Liver (tissue), 8 donors: ENCODE measurements at regions not wholly inside any gene's neighbourhood (a gene's known extent, or its start where the extent isn't known, plus 50 kb on each side); places are given as distances from the start of the nearest gene placed in this dataset.
"Not testable (repeated sequence)": the region's sequence is repeated elsewhere in the genome, so short reads cannot be mapped to it uniquely, and the experiment has no call there.

Source experiments
- DNase-seq: peaks from one replicate; pipeline ENCODE4 v3.0.0-alpha.2; 2017; ENCODE audit warnings: low spot score
- H3K27ac ChIP-seq, 2 donors: one replicate each; pipeline ENCODE4 v1.7.0; 2013; ENCODE audit warnings: inconsistent platforms in 2 of 2, low read length in 2 of 2, control low read depth in 1 of 2, low read depth in 1 of 2, mild to moderate bottlenecking in 1 of 2
- H3K27me3 ChIP-seq, 4 donors: one replicate each; pipeline versions ENCODE4 v1.6.1 to v1.7.0; 2013; ENCODE audit warnings: low read length in 3 of 4, inconsistent platforms in 1 of 4, mild to moderate bottlenecking in 1 of 4, moderate library complexity in 1 of 4; ENCODE audit not compliant: control insufficient read depth in 4 of 4, insufficient read depth in 4 of 4
- H3K36me3 ChIP-seq, 4 donors: one replicate each; pipeline versions ENCODE4 v1.6.1 to v1.7.0; 2013; ENCODE audit warnings: low read length in 3 of 4, mild to moderate bottlenecking in 3 of 4, low read depth in 1 of 4, moderate library complexity in 1 of 4; ENCODE audit not compliant: control insufficient read depth in 4 of 4, insufficient read depth in 3 of 4
- H3K4me1 ChIP-seq, 4 donors: one replicate each; pipeline versions ENCODE4 v1.6.1 to v1.7.0; 2013; ENCODE audit warnings: low read length in 3 of 4, mild to moderate bottlenecking in 3 of 4, moderate library complexity in 1 of 4; ENCODE audit not compliant: control insufficient read depth in 4 of 4, insufficient read depth in 4 of 4
- H3K4me3 ChIP-seq, 3 donors: one replicate each; pipeline versions ENCODE4 v1.6.1 to v1.7.0; 2013; ENCODE audit warnings: low read length in 3 of 3, control low read depth in 1 of 3, low read depth in 1 of 3, mild to moderate bottlenecking in 1 of 3
- H3K9ac ChIP-seq, 2 donors: one replicate each; pipeline ENCODE4 v1.7.0; 2013; ENCODE audit warnings: low read length in 2 of 2, mild to moderate bottlenecking in 2 of 2, moderate library complexity in 2 of 2, control low read depth in 1 of 2, low read depth in 1 of 2
- H3K9me3 ChIP-seq, 4 donors: one replicate each; pipeline versions ENCODE4 v1.6.1 to v1.7.0; 2013; ENCODE audit warnings: low read length in 3 of 4; ENCODE audit not compliant: control insufficient read depth in 4 of 4
- HNF4A ChIP-seq, 2 donors: conservative IDR thresholded peaks; 2 replicates each; pipeline ENCODE4 v1.6.1; 2016; ENCODE audit warnings: antibody characterized with exemption in 2 of 2, mild to moderate bottlenecking in 2 of 2
- HNF4G ChIP-seq: IDR thresholded peaks from 2 replicates; pipeline ENCODE4 v1.6.1; 2016; ENCODE audit warnings: antibody characterized with exemption
- JUND ChIP-seq, 2 donors: IDR thresholded peaks; 2 replicates each; pipeline ENCODE4 v1.6.1; 2016; ENCODE audit warnings: antibody characterized with exemption in 2 of 2
- RAD21 ChIP-seq, 2 donors: IDR thresholded peaks; 2 replicates each; pipeline ENCODE4 v1.6.1; 2016; ENCODE audit warnings: antibody characterized with exemption in 2 of 2, mild to moderate bottlenecking in 2 of 2
- RXRA ChIP-seq, 2 donors: IDR thresholded peaks; 2 replicates each; pipeline ENCODE4 v1.6.1; 2017 to 2018; ENCODE audit warnings: antibody characterized with exemption in 2 of 2, mild to moderate bottlenecking in 1 of 2
- SP1 ChIP-seq: IDR thresholded peaks from 2 replicates; pipeline ENCODE4 v1.6.1; 2018; ENCODE audit warnings: antibody characterized with exemption, mild to moderate bottlenecking
- TAF1 ChIP-seq: conservative IDR thresholded peaks from 2 replicates; pipeline ENCODE4 v1.6.1; 2016; ENCODE audit warnings: antibody characterized with exemption, mild to moderate bottlenecking
- YY1 ChIP-seq: IDR thresholded peaks from 2 replicates; pipeline ENCODE4 v1.6.1; 2016; ENCODE audit warnings: antibody characterized with exemption, mild to moderate bottlenecking
- WGBS: extraction: QIAGEN DNeasy Blood & Tissue Kit; methylation state at CpG from one replicate; pipeline ENCODE4 v1.1.7; 2013; 5-methylcytosine and 5-hydroxymethylcytosine counted together
- TF ChIP-seq, protein P1 (sequence below): fragments of 150-350 bp; IDR thresholded peaks from 2 replicates; pipeline ENCODE4 v1.5.1; 2017; ENCODE audit warnings: improper control_type of control experiment, low read depth, low read length; ENCODE audit not compliant: missing input control
- TF ChIP-seq, protein P2 (sequence below): IDR thresholded peaks from 2 replicates; pipeline ENCODE4 v1.6.1; 2016; ENCODE audit warnings: antibody characterized with exemption, mild to moderate bottlenecking
- TF ChIP-seq, protein P3 (sequence below): IDR thresholded peaks from 2 replicates; pipeline ENCODE4 v1.6.1; 2016; ENCODE audit warnings: antibody characterized with exemption
- TF ChIP-seq, protein P4 (sequence below): IDR thresholded peaks from 2 replicates; pipeline ENCODE4 v1.6.1; 2016; ENCODE audit warnings: antibody characterized with exemption
- TF ChIP-seq, protein P5 (sequence below): IDR thresholded peaks from 2 replicates; pipeline ENCODE4 v1.6.1; 2016; ENCODE audit warnings: antibody characterized with exemption
- donor health status: healthy.
- donor health status: healthy.
- donor health status: healthy.
- donor health status: healthy.
- donor health status: healthy.

DNA sequence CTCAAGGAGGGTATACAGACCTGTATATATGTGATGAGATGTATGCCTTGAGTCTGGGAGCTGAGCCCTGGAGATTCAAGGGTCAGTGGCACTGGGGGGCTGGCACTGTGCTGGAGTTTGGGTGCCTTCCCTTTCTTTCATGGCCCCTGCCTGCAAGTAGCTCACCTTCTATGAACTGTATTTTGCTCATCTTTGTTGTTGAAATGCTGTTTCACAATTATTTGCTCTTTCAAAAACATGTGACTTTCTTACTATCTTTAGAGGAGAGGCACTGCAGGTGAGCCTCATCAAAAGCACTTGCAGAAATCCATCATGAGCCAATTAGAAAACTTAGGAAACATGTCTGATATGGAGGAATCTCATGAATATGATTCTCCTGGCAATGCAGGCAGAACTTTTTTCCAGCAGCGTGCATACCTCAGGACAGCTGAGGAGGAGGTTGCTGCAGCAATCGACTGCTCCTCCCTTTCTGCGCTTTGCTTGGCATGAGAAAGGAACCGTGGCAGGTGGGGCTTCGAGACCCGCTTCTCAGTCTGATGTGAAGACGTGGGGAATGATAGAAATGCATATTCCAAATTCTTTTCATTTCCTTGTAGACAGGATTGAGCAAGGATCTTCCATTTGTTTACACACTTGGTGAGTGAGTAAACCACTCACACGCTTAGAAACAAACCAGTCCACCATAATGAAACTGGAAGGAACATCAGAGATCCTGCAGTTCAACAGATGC is 178.4 kb upstream of the E2F8 start:
- WGBS: 52% methylated on average over 8 of the region's 8 CpGs
- no peaks in the 10 kb centered on the region for H3K27me3 ChIP-seq
- no peaks in the 10 kb centered on the region for H3K36me3 ChIP-seq
- peak overlapping the region; percentile 66 to 86 for H3K27ac ChIP-seq
- peak overlapping the region in 1 of 2 donors; percentile 24 for H3K9ac ChIP-seq
- H3K4me3 ChIP-seq: no peak overlapping the region
- H3K4me1 ChIP-seq: peaks cover 5 to 18% (median 11%) of the 10 kb centered on the region in 4 donors
- no peaks in the 10 kb centered on the region for H3K9me3 ChIP-seq
- DNase-seq: no peak
- TF ChIP-seq, protein P1, sequence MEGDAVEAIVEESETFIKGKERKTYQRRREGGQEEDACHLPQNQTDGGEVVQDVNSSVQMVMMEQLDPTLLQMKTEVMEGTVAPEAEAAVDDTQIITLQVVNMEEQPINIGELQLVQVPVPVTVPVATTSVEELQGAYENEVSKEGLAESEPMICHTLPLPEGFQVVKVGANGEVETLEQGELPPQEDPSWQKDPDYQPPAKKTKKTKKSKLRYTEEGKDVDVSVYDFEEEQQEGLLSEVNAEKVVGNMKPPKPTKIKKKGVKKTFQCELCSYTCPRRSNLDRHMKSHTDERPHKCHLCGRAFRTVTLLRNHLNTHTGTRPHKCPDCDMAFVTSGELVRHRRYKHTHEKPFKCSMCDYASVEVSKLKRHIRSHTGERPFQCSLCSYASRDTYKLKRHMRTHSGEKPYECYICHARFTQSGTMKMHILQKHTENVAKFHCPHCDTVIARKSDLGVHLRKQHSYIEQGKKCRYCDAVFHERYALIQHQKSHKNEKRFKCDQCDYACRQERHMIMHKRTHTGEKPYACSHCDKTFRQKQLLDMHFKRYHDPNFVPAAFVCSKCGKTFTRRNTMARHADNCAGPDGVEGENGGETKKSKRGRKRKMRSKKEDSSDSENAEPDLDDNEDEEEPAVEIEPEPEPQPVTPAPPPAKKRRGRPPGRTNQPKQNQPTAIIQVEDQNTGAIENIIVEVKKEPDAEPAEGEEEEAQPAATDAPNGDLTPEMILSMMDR: no peak
- TF ChIP-seq, protein P2, sequence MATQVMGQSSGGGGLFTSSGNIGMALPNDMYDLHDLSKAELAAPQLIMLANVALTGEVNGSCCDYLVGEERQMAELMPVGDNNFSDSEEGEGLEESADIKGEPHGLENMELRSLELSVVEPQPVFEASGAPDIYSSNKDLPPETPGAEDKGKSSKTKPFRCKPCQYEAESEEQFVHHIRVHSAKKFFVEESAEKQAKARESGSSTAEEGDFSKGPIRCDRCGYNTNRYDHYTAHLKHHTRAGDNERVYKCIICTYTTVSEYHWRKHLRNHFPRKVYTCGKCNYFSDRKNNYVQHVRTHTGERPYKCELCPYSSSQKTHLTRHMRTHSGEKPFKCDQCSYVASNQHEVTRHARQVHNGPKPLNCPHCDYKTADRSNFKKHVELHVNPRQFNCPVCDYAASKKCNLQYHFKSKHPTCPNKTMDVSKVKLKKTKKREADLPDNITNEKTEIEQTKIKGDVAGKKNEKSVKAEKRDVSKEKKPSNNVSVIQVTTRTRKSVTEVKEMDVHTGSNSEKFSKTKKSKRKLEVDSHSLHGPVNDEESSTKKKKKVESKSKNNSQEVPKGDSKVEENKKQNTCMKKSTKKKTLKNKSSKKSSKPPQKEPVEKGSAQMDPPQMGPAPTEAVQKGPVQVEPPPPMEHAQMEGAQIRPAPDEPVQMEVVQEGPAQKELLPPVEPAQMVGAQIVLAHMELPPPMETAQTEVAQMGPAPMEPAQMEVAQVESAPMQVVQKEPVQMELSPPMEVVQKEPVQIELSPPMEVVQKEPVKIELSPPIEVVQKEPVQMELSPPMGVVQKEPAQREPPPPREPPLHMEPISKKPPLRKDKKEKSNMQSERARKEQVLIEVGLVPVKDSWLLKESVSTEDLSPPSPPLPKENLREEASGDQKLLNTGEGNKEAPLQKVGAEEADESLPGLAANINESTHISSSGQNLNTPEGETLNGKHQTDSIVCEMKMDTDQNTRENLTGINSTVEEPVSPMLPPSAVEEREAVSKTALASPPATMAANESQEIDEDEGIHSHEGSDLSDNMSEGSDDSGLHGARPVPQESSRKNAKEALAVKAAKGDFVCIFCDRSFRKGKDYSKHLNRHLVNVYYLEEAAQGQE: no peak
- TF ChIP-seq, protein P3, sequence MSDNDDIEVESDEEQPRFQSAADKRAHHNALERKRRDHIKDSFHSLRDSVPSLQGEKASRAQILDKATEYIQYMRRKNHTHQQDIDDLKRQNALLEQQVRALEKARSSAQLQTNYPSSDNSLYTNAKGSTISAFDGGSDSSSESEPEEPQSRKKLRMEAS: peak; percentile 24
- TF ChIP-seq YY1: peak; percentile 16
- peak; percentile 87 to 90 for TF ChIP-seq RXRA (IDR thresholded peaks at IDR 0.05)
- TF ChIP-seq, protein P4, sequence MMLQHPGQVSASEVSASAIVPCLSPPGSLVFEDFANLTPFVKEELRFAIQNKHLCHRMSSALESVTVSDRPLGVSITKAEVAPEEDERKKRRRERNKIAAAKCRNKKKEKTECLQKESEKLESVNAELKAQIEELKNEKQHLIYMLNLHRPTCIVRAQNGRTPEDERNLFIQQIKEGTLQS: no peak
- TF ChIP-seq SP1: peak; percentile 29
- no peak for TF ChIP-seq HNF4G
- TF ChIP-seq RAD21 (IDR thresholded peaks at IDR 0.05): peak; percentile 30 to 56
- peak in 1 of 2 donors; percentile 36 for TF ChIP-seq JUND (IDR thresholded peaks at IDR 0.05)
- TF ChIP-seq, protein P5, sequence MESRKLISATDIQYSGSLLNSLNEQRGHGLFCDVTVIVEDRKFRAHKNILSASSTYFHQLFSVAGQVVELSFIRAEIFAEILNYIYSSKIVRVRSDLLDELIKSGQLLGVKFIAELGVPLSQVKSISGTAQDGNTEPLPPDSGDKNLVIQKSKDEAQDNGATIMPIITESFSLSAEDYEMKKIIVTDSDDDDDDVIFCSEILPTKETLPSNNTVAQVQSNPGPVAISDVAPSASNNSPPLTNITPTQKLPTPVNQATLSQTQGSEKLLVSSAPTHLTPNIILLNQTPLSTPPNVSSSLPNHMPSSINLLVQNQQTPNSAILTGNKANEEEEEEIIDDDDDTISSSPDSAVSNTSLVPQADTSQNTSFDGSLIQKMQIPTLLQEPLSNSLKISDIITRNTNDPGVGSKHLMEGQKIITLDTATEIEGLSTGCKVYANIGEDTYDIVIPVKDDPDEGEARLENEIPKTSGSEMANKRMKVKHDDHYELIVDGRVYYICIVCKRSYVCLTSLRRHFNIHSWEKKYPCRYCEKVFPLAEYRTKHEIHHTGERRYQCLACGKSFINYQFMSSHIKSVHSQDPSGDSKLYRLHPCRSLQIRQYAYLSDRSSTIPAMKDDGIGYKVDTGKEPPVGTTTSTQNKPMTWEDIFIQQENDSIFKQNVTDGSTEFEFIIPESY: no peak
- TF ChIP-seq TAF1: no peak
- TF ChIP-seq HNF4A (conservative IDR thresholded peaks at IDR 0.05): peak; percentile 55 to 66

DNA sequence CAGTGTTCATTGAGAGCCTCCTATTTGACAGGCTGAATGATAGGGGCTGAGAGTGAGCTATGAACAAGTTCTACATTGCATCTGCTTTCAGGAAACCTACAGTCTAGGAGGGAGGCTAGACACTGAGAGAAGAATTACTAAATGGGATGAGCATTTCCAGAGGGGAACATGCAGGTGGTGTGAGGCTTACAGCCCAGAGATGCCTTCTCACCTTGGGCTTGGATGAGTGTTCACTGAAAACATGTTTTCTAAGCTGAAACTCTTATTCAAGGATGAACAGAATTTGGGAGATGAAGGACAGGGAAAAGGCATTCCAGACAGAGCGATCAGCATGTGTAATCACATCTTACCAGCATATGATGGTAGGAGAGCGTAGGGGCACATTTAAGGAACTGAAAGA is 177.5 kb upstream of the E2F8 start:
- peaks cover 5 to 18% (median 11%) of the 10 kb centered on the region in 4 donors for H3K4me1 ChIP-seq
- 91% methylated on average over 2 of the region's 2 CpGs for WGBS
- no peaks in the 10 kb centered on the region for H3K27me3 ChIP-seq
- H3K27ac ChIP-seq: peak overlapping the region in 1 of 2 donors; percentile 7
- TF ChIP-seq HNF4A (conservative IDR thresholded peaks at IDR 0.05) (no peak), HNF4G (no peak)
- TF ChIP-seq, protein P2: no peak
- H3K9me3 ChIP-seq: no peaks in the 10 kb centered on the region
- no peak overlapping the region for H3K9ac ChIP-seq
- no peaks in the 10 kb centered on the region for H3K36me3 ChIP-seq
- H3K4me3 ChIP-seq: no peak overlapping the region
- DNase-seq: no peak

DNA sequence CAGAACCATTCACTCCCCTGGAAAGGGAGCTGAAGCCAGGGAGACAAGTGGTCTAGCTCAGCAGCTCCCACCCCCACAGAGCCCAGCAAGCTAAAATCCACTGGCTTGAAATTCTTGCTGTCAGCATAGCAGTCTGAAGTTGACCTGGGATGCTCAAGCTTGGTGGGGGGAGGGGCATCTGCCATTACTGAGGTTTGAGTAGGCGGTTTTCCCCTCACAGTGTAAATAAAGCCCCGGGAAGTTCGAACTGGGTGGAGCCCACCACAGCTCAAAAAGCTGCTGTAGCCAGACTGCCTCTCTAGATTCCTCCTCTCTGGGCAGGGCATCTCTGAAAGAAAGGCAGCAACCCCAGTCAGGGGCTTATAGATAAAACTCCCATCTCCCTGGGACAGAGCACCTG is 171.3 kb upstream of the E2F8 start:
- not testable (repeated sequence) for H3K27me3 ChIP-seq, H3K9ac ChIP-seq, H3K9me3 ChIP-seq, DNase-seq, H3K27ac ChIP-seq, H3K36me3 ChIP-seq, H3K4me1 ChIP-seq, H3K4me3 ChIP-seq
- 39% methylated on average over 3 of the region's 3 CpGs for WGBS
